NOMO-1 treated with dmso at 0.1 percent for 144 hours (cell line): ENCODE measurements at regions not wholly inside any gene's neighbourhood (a gene's known extent, or its start where the extent isn't known, plus 50 kb on each side); places are given as distances from the start of the nearest gene placed in this dataset.

Source experiments
- DNase-seq: peaks from one replicate; lab custom pipeline; 2025; ENCODE audit not compliant: unreplicated experiment; lab: John Stamatoyannopoulos, UW

DNA sequence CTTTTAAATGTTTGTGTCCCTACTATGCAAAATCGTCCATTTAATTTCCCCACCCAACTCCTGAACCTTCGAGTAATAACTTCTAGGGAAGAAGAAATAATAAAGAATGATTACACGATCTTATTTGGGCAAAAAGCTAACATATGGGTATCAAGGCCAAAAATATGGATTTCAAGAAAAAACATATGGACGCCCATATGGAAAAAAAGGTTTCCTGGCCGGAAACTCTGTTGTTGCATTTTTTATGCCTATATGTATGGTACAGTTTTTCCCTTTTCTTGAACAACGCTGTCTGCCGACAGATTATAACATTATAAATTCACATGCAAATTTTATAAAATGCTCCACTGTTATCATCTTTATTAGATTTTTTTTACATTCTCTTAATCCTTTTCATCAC lies 167.6 kb upstream of the ESRRG start:
- no peak for DNase-seq

DNA sequence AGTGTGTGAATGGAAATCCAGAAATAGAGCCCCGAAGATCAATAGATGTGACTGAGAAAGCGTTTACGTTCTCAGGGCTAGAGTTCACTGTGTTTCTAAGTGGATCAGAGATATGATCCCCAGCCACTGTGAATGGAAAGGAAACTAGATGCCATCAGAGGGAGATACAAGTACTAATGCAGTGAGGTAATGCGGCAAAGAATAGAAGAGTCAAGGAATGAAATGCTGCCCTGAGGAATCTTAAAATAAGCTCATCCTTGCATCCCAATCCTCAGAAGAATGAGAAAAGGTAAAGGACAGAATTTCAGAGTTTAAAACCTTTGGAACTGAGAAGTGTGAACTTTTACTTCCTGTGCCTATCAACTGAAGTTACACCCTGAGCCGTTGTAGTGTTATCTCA lies 165.5 kb upstream of the ESRRG start:
- DNase-seq: no peak

DNA sequence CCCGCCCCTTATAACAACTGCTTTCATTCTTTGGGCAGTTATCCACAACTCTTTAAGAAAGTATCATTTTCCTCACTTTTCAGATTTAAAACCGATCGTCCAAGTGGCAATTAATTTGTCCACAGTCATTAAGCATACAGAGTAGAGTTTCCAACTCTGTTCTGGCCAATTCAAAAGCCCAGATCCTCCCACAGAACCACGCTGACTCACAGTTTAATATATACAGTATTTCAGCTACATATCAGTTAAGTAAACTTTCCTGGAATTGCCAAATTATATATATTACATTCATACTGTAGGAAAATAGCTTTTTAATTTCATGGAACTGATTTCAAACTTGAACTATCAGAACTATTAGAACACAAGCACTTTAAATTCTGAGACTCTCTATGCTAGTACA lies 163.8 kb upstream of the ESRRG start:
- DNase-seq: no peak

DNA sequence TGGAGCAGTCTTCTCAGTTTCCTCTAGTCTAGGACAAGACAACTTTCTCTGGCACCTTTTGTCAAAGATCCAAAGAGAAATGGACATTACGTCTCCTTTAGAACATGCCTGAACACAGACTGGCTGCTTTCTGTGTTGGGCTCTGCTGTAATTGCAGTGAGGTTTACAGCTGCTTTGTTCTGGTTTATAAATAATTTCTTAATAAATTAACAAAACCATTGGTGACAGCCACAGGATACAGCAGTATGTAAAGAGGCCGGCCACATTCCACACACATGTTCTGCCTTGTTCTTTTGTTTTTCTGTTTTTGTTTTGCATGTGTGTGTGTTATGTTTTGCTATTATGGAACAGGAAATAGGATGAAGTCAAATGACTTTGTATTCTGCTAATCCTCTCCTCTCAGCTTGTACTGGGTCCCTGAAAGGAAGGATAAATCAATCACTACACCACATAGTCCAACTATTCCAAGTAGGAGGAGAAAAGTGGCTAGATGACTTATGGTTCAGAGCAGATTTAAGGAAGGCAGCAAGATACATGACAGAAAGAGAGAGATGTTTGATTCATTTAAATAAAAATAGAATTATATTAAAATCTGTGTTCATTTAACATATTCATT lies 161.5 kb upstream of the ESRRG start:
- no peak for DNase-seq

DNA sequence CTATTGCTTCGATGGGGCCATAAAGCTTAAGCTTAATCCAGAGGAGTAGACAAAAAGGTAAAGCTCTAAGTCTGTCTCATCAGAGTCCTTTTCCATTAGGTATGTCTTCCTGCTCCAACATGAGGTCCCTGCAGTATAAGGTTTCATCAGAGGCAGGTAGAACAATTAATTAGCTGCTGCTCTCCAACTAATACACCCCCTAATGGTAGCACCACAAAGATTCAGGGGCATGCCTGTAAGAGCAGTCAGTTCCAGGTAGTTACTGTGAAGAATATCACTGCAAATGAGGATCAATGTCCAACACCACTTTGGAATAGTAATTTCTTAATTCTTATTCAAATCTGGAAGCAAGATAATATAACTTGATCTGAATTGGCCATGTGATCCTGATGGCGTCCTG lies 160.3 kb upstream of the ESRRG start:
- DNase-seq: no peak

DNA sequence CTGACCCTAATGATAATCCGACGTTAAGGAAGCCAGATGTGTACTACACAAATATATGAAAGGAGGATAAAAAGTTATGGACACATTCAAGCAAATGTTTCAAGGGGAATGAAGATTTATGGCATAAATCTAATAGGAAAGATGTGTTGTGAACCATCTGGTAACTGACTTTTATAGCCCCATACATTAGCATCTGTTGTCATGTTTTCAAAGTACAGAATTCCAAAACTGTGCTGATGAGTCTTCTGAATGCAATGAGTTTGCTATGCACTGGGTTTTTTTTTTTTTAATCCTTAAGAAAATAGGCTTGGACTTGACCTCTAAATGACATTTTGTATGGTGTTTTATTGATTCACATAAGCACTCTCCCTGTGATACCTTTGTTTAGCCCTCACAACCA lies 158.5 kb upstream of the ESRRG start:
- DNase-seq: no peak

DNA sequence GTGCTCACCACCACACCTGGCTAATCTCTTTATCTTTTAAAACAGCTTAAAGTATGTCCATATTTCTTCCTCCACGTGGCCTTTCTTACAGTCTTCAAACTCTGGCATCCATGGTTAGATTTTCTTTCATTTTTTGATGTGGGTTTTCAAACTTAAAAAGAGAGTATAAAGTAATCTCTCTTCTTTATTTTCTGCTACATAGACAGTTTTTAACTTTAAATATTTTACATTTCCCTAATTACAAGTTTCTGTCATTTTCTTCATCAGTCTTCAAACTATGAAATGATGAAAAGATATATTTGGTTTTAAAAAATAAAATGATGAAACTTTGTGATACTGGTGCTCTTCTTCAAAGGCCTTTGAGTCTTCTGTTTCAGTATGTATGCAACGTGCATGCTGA lies 143.5 kb upstream of the ESRRG start:
- DNase-seq: no peak

DNA sequence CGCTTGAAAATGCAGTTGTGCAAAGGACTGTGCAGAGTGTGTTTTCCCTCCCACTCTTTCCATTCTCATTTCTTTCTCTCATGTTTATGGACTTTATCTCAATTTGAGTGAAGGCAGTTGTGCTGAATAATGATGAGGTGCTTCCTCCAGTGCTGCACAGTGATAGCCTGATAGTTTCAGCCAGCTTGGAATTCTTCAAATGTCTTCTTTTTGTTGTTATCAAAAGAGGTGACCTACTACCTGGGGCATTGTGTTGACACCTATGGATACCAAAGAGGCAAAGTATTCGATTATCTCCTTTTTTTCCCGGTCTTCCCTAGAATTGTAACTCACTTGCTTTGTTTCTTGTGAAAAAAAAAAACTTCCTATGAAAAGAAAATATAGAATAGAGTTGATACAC lies 132.6 kb upstream of the ESRRG start:
- no peak for DNase-seq

DNA sequence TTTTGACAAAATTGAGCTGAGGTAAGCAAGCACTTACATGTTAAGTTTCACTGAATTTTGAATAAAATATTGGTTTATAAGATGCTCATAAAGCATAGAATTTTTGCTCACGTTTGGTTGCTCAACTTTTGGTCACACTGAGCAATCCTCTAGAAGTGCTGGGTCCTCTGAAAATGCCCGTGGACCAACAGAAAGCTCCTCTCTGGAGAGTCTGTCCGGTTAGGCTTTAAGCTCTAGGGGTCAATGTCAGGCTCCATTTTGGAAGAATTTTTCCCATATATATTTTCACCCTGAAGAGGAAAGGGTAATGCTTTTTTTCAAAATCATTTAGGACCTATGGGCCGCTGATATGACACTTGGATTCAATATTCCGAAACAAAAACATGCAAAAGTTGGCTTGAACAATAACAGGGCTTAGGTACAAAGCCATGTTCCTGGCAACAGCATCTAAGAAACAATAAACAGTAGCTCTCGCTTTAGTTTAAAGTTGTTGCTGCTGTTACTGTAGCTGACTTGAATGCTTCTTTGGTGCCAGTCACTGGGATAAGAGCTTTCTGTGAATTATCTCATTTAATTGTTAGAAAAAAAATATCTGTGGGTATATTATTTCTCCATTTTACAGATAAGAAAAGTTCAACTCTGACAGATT lies 131.7 kb upstream of the ESRRG start:
- no peak for DNase-seq

DNA sequence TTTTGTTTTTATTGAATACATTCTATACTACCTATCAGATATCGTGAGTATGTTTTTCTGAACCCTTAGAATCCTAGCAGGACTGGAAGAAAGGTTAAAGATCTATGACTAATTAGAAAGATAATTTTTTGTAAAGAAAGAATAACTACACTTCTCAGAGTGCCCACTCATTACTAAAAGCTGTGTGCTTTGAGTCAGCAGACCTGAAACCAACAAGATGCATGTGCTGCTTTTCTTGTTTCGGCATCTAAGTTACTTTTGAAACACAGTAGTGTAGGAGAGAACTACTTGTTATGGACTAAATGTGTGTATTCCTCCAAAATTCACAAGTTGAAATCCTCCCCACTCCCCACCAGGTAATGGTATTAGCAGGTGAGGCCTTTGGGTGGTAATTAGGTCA lies 127.8 kb upstream of the ESRRG start:
- DNase-seq: no peak

DNA sequence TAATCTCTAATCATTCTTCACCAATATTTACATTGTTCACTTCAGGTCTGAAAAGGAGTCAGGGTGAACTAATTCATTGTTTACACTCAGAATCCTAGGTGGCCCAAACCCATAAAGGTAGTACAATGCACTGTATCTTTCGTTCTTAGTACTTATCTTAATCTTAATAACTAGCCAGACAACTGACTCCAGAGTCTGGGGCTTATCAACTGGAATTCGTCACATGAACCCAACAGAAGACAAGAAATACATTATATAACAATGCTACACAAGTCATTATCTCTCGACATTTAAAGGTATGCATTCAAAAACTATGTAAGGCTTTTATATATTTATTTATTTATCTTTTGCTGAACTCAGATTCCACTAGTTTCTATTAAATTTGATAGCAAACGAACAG lies 125.9 kb upstream of the ESRRG start:
- no peak for DNase-seq

DNA sequence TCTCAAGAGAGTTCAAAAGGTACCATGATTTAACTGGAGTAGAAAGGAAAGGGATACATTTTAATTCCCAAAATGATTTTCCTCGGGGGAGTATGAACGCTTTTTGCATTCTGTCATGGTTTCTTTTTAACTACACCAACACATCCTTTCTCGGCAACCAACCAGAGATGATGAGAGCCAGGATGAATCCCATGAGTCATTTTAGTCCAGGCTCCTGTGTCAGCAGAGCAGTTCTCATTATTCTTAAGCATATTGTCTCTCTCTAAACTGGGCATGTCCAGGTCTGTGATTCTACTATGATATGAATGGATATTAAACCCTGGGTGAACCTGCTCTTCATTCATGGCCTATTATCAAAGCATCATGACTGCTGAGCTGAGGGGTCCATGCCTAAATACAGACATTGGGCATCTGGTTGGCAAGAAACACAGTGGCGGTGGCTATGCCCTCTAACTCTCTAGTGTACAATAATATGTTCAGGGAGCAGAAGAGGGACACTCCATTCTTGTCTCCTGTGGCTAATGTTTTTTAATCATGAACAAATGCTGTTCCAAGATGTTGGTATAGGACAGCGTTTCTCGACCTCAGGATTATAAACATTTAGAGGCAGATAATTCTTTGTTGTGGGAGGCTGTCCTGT lies 124.3 kb upstream of the ESRRG start:
- DNase-seq: no peak

DNA sequence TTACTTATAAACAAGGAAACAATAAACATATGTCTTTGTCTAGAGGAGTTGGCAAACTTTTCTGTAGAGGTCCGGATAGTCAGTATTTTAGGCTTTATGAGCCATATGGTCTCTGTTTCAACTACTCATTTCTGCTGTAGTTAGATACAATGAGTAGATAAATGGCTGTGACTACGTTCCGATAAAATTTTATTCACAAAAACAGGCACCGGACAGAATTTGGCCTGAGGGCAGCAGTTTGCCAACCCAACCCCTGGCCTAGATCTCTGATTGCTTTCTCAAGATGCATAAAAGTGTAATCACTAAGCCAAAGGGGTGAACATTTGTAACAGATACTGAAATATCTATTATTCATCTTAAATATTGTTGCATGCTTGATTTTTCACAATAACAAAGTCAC lies 123.1 kb upstream of the ESRRG start:
- no peak for DNase-seq

DNA sequence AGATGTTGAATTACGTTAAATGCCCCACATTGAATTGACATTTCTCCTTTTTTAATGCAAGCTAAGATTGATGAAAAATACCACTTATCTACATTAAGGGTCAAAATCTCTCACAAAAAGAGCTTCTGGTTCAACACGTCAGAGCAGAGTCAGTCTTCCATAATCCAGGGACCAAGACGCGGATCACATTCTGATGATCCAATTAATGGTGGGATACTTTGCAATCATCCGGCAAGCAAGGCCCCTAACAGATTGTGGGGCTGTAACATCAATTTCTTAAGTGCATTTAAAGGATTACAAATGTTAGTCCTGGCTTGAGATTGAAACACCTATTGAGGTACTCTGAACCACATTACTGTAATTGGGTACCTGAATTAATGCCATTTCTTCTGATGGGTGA lies 120.2 kb upstream of the ESRRG start:
- no peak for DNase-seq

DNA sequence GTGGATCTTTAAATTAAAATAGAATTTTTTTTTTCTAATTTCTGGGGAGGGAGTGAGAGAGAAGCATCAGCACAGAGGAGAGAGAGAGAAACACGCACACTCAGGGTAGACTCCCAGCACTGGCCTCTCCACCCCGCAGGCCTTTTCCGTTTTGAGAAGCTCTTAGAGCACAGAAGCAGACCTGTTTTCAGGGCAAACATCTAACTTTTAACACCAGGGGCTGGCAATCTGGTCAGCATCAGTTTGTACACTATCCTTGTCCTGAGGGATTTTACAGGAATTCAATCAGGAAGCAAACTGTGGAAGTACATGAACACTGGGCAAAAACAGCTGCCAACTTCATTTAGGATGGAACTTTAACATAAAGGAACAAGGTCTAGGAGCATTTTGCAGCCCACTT lies 117.9 kb upstream of the ESRRG start:
- DNase-seq: no peak

DNA sequence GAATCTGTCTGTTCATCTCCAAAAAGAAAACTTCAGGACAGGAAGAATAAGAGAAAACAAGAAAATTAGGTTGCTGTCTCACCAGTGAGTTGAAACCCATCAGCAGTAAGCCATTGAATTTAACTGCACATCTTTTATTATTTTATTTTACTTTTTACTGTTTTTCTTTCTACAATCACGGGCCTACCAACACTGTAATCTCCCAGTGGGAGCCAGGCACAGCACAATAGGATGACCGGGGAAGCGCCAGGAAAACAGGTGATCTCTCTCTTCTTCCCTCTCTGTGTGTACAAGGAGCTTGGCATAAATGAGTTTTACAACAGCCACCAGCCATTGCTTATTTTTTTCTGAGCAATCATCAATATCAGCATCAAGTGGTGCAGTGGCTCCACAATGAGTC lies 113.1 kb upstream of the ESRRG start:
- no peak for DNase-seq

DNA sequence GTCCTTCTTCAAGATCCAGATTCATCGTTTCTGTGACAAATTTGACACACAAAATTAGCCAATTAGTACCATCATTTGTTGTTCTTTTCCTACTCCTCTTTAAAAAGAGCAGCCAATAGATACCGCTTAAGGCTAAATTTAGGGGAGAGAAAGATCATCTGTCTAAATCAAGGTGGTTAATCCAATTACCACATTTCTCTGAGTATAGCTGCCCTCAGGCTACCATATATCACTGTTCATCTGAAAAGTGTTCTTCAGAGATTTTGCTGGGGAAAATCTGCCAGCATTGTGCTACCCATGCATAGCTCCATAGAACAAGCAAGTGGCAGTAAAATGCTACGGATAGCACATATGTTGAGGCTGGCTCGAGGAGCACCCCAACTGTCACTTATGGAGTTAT lies 110.3 kb upstream of the ESRRG start:
- DNase-seq: no peak

DNA sequence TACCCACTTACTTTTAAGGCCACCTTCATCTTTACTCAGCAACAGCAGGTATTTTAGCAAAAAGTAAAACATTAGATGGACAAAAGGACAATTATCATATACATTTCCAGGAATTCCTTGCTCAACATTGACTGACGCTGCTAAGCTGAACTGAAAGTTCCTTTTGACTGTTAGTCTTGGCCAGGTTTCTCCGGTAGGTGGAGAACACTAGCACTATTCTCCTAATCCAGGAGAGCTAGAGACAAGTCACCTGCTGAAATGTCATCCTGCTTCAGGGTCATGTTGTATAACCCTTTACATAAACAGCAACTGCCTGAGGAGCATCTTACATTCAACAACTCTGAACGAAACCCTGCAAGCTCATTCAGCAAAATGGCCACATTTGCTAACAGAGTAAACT lies 109.0 kb upstream of the ESRRG start:
- DNase-seq: no peak

DNA sequence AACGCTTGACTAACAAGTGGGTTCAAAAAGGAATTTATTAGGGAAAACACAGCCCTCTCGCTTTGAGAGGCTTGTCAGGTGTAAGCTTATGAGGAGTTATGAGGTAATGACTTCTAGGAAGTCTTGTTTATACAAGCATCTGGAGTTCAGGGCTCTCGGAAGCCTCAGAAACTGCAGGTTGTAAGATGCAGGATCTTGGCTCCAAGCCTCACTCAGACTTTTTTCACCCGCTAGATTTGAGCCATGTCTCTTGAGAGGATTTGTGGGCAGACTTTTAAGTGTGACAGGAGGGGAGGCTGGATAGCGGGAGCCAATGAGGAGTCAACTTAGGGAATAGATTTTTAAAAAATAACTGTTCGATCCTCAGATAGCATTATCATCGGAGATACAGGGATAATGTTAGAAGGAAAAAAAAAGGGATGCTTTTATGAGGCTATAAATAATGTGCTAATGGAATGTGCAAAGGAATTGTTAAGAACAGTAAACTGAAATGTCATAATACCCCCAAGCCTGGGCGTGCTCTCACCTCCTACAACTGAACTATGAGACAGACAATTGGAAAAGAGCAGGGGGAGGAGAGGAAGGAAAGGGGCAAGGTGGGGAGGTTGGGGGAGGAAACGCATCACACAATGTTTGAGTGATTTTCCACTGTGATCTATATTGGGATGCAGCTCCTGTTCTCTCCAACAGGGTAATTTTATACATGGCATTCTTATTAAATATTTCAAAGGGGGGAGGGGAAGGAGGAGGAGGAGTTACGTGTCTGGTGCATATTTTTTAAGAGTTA lies 107.4 kb upstream of the ESRRG start:
- DNase-seq: no peak

DNA sequence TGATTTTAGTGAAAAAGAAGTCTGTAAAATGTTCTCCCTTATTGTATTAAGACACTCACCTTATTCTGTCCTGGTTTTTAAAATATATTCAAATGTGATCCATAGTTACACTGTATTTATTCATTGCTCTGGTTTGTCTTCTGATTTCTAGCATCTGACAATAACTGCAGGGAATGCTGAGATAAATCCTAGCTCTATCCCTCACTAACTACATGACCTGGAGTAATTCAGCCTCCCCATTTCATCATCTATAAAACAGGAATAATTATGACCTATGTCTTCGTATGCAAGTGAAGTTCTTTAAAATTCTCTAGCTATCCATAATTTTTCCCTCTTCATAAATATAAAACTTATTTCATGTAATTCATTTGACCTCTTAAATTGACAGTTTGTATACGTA lies 104.0 kb upstream of the ESRRG start:
- no peak for DNase-seq

DNA sequence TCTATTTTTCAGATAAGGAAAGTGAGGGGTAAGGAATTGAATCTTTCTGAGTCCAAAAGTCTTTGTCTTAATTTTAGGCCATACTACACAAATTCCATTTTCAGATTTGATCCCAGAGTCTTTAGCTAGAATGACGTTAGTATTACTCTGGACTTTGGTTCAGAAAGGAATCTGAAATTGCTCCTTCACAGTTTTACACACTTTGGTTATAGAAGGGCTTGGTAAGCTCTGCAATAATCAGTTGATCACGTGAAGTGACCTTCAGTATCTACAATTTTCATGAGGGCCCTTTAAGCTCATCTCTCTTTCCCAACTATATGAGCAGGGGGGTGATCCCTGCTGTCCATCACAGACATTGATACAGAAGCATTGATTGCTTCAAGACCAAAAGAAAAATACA lies 103.4 kb upstream of the ESRRG start:
- no peak for DNase-seq

DNA sequence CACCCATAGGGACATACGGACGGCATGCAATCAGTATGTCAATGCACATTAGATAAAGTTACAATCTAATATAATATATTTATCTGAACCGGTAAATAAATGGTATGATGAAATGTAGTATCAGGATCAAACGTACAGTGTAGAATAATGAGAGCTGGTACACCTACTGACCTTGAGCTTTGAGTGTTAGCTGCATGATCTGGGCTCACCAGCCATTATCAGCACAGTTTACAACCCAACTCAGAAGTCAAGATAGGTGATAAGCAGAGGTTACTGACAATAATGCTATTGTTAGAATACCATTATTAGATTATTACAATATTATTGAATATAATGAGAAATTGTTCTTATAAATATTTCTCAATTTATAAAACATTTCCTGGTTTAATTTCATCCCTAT lies 103.0 kb upstream of the ESRRG start:
- DNase-seq: no peak
